ENCODE measurements at regions not wholly inside any gene's neighbourhood (a gene's known extent, or its start where the extent isn't known, plus 50 kb on each side); places are given as distances from the start of the nearest gene placed in this dataset.

DNA sequence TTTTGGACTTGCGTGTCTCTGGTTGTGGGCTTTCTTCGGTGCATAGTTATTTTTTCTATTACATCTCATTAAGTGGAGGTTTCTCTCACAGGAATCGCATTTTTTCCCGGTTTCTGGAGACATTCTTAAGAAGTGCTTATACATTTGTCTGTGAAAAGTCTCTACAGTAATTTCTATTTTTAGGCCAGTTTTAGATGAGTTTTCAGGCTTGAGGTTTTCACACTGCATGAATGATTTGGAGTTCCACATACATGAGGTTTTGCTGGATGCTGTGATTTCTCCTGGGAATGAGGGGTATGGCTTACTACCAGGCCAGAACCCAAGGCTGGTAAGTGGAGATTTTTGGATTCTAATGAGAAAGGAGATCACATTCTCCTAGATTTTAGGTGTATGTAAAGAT lies 422.6 kb upstream of the SLIT2 start (continued):
- TF ChIP-seq, protein P1, sequence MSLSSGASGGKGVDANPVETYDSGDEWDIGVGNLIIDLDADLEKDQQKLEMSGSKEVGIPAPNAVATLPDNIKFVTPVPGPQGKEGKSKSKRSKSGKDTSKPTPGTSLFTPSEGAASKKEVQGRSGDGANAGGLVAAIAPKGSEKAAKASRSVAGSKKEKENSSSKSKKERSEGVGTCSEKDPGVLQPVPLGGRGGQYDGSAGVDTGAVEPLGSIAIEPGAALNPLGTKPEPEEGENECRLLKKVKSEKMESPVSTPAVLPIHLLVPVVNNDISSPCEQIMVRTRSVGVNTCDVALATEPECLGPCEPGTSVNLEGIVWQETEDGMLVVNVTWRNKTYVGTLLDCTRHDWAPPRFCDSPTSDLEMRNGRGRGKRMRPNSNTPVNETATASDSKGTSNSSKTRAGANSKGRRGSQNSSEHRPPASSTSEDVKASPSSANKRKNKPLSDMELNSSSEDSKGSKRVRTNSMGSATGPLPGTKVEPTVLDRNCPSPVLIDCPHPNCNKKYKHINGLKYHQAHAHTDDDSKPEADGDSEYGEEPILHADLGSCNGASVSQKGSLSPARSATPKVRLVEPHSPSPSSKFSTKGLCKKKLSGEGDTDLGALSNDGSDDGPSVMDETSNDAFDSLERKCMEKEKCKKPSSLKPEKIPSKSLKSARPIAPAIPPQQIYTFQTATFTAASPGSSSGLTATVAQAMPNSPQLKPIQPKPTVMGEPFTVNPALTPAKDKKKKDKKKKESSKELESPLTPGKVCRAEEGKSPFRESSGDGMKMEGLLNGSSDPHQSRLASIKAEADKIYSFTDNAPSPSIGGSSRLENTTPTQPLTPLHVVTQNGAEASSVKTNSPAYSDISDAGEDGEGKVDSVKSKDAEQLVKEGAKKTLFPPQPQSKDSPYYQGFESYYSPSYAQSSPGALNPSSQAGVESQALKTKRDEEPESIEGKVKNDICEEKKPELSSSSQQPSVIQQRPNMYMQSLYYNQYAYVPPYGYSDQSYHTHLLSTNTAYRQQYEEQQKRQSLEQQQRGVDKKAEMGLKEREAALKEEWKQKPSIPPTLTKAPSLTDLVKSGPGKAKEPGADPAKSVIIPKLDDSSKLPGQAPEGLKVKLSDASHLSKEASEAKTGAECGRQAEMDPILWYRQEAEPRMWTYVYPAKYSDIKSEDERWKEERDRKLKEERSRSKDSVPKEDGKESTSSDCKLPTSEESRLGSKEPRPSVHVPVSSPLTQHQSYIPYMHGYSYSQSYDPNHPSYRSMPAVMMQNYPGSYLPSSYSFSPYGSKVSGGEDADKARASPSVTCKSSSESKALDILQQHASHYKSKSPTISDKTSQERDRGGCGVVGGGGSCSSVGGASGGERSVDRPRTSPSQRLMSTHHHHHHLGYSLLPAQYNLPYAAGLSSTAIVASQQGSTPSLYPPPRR (CRISPR knock-in tag; IDR thresholded peaks at IDR 0.05; ENCODE audit: borderline replicate concordance), result no peak
- TF ChIP-seq ZNF383 (CRISPR knock-in tag; IDR thresholded peaks at IDR 0.05; ENCODE audit: borderline replicate concordance) (no peak), ZMYM3 (CRISPR knock-in tag; IDR thresholded peaks at IDR 0.05) (no peak), SIN3A (IDR thresholded peaks at IDR 0.05; ENCODE audit: borderline replicate concordance, low read depth, low read length) (no peak), ZNF672 (CRISPR knock-in tag; IDR thresholded peaks at IDR 0.05) (no peak), ZNF510 (CRISPR knock-in tag; IDR thresholded peaks at IDR 0.05; ENCODE audit: low read depth) (no peak)
- TF ChIP-seq, protein P2, sequence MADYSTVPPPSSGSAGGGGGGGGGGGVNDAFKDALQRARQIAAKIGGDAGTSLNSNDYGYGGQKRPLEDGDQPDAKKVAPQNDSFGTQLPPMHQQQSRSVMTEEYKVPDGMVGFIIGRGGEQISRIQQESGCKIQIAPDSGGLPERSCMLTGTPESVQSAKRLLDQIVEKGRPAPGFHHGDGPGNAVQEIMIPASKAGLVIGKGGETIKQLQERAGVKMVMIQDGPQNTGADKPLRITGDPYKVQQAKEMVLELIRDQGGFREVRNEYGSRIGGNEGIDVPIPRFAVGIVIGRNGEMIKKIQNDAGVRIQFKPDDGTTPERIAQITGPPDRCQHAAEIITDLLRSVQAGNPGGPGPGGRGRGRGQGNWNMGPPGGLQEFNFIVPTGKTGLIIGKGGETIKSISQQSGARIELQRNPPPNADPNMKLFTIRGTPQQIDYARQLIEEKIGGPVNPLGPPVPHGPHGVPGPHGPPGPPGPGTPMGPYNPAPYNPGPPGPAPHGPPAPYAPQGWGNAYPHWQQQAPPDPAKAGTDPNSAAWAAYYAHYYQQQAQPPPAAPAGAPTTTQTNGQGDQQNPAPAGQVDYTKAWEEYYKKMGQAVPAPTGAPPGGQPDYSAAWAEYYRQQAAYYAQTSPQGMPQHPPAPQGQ (CRISPR knock-in tag; IDR thresholded peaks at IDR 0.05; ENCODE audit: borderline replicate concordance), result no peak
- TF ChIP-seq, protein P3, sequence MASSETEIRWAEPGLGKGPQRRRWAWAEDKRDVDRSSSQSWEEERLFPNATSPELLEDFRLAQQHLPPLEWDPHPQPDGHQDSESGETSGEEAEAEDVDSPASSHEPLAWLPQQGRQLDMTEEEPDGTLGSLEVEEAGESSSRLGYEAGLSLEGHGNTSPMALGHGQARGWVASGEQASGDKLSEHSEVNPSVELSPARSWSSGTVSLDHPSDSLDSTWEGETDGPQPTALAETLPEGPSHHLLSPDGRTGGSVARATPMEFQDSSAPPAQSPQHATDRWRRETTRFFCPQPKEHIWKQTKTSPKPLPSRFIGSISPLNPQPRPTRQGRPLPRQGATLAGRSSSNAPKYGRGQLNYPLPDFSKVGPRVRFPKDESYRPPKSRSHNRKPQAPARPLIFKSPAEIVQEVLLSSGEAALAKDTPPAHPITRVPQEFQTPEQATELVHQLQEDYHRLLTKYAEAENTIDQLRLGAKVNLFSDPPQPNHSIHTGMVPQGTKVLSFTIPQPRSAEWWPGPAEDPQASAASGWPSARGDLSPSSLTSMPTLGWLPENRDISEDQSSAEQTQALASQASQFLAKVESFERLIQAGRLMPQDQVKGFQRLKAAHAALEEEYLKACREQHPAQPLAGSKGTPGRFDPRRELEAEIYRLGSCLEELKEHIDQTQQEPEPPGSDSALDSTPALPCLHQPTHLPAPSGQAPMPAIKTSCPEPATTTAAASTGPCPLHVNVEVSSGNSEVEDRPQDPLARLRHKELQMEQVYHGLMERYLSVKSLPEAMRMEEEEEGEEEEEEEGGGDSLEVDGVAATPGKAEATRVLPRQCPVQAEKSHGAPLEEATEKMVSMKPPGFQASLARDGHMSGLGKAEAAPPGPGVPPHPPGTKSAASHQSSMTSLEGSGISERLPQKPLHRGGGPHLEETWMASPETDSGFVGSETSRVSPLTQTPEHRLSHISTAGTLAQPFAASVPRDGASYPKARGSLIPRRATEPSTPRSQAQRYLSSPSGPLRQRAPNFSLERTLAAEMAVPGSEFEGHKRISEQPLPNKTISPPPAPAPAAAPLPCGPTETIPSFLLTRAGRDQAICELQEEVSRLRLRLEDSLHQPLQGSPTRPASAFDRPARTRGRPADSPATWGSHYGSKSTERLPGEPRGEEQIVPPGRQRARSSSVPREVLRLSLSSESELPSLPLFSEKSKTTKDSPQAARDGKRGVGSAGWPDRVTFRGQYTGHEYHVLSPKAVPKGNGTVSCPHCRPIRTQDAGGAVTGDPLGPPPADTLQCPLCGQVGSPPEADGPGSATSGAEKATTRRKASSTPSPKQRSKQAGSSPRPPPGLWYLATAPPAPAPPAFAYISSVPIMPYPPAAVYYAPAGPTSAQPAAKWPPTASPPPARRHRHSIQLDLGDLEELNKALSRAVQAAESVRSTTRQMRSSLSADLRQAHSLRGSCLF (CRISPR knock-in tag; IDR thresholded peaks at IDR 0.05; ENCODE audit: borderline replicate concordance), result no peak

Measured in HepG2 (cell line).